Ovary (tissue), 7 donors: ENCODE measurements at regions not wholly inside any gene's neighbourhood (a gene's known extent, or its start where the extent isn't known, plus 50 kb on each side); places are given as distances from the start of the nearest gene placed in this dataset.

ENCODE experiments used
- DNase-seq, 5 donors: peaks; one replicate each; pipeline ENCODE4 v3.0.0-alpha.2; 2019 to 2020
- H3K27ac ChIP-seq, 2 donors: fragments of 200-600 bp; one replicate each; pipeline versions ENCODE4 v1.5.1 to v1.8.0; 2019 to 2022
- H3K27me3 ChIP-seq: fragments of 200-600 bp; one replicate; pipeline ENCODE4 v1.8.0; 2022
- H3K36me3 ChIP-seq: fragments of 200-600 bp; sonication (generic); one replicate; pipeline ENCODE4 v1.5.1; 2019
- H3K4me1 ChIP-seq: one replicate; pipeline ENCODE4 v1.8.1; 2013; ENCODE audit warnings: mild to moderate bottlenecking, moderate library complexity; ENCODE audit not compliant: insufficient read depth
- H3K4me3 ChIP-seq: fragments of 200-600 bp; sonication (generic); one replicate; pipeline ENCODE4 v1.5.1; 2017
- H3K9me3 ChIP-seq, 2 donors: fragments of 200-600 bp in 1 of 2; sonication (generic) in 1 of 2; one replicate each; pipeline versions ENCODE4 v1.5.1 to v1.8.1; 2013 to 2019; ENCODE audit warnings: mild to moderate bottlenecking in 1 of 2, moderate library complexity in 1 of 2
- CTCF ChIP-seq, 3 donors: fragments of 450-650 bp in 2 of 3; fragments of 200-600 bp in 1 of 3; IDR thresholded peaks; one replicate each; pipeline versions ENCODE4 v1.5.1 to v1.8.0; 2016 to 2022; ENCODE audit warnings: antibody characterized with exemption in 3 of 3, mild to moderate bottlenecking in 1 of 3
- EP300 ChIP-seq: sonication (generic); formaldehyde crosslinking; IDR thresholded peaks from one replicate; pipeline ENCODE4 v1.6.1; 2017; ENCODE audit warnings: antibody characterized with exemption
- POLR2A ChIP-seq: fragments of 450-650 bp; IDR thresholded peaks from one replicate; pipeline ENCODE4 v1.6.1; 2017; ENCODE audit warnings: antibody characterized with exemption, mild to moderate bottlenecking, moderate library complexity
- WGBS, 3 donors: extraction: QIAGEN DNeasy Blood & Tissue Kit in 1 of 3; methylation state at CpG; one replicate each; pipeline versions ENCODE4 v1.1.5 to v1.1.7; 2013 to 2017; 5-methylcytosine and 5-hydroxymethylcytosine counted together
- intact Hi-C, 4 donors: fragments of 100-400 bp; cut with DNase I; formaldehyde crosslinking; loops; one replicate each; pipeline versions ENCODE4 v1.11.0 to v1.15.1; 2022 to 2023
- donor health status: DM: no; HTN: no; CAD: no; lungs with moderate emphysema.
- donor health status: DM: no; HTN: no; CAD: no.
- donor health status: Bipolar disorder and iron deficiency.
- donor health status: DM: no; HTN: no; CAD: no.
- donor health status: DM: yes; HTN: yes; CAD: no.

- Histone ChIP-seq H3K4me3 (no peak overlapping the region), H3K36me3 (no peaks in the 10 kb centered on the region), H3K9me3 (no peaks in the 10 kb centered on the region), H3K27ac (no peak overlapping the region), H3K27me3 (no peaks in the 10 kb centered on the region), H3K4me1 (no peaks in the 10 kb centered on the region)
- intact Hi-C loops: loop anchor here in 2 of 4 donors (5.0 to 10.0 kb wide), 2 partner anchors 123 to 215 kb away; no protein-coding TSS in a partner anchor
- 92 to 93% (median 92%) methylated on average over 9 of the region's 9 CpGs for WGBS, 3 donors
- TF ChIP-seq CTCF (IDR thresholded peaks at IDR 0.05) (no peak), EP300 (no peak), POLR2A (no peak)
- no peak for DNase-seq
These were observed 218.8 kb upstream of the PDE10A start for GRCh38 chr6:165881806-165882205.

DNA sequence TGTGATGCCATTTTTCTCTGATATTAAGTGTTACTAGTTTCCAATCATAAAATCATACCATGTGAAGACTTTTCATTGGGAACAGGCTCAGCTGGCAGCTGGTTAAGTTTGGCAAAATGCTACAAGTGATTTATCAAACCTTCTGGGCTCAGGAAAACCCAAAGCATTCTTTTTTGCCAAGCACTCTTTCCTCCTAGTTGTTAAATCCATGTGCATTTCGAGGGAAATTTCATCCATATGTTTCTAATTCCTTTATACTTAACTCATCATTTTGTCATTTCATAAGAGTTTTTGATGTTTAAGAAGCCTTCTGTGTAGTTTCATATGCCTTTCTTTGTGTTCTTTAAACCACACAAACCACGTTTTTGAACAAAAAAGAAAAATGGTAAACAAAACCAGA, 217.6 kb upstream of the PDE10A start:
- Histone ChIP-seq H3K36me3 (no peaks in the 10 kb centered on the region), H3K4me1 (no peaks in the 10 kb centered on the region), H3K27me3 (no peaks in the 10 kb centered on the region), H3K27ac (no peak overlapping the region), H3K9me3 (no peaks in the 10 kb centered on the region), H3K4me3 (no peak overlapping the region)
- TF ChIP-seq EP300: no peak
- no peak for TF ChIP-seq POLR2A
- no peak for TF ChIP-seq CTCF (IDR thresholded peaks at IDR 0.05)
- DNase-seq: no peak
- 35 to 49% (median 46%) methylated on average over 2 of the region's 2 CpGs for whole genome bisulfite sequencing, 3 donors
- intact Hi-C loops: loop anchor here in 2 of 4 donors (5.0 to 10.0 kb wide), 2 partner anchors 124 to 217 kb away; no protein-coding TSS in a partner anchor

DNA sequence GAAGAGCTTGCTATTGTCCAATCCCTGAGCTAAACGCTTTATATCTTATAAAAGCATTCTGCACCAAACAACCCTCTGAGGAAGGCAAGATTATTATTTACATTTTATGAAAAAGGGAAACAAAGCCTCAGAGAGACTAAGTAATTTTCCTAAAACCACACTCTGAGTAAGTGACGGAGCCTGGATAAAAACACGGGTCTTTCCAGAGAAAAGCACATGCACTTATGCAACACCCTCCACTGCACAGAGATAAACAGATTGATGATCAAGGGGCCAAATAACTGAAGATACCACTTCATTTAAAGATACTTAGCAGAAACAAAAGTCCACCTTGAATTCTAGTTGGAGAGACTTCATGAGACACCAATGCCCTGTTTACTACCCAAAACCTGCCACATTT, 214.7 kb upstream of the PDE10A start:
- 5 to 27% (median 24%) methylated on average over 3 of the region's 3 CpGs for WGBS, 3 donors
- intact Hi-C loops: no loop called here

DNA sequence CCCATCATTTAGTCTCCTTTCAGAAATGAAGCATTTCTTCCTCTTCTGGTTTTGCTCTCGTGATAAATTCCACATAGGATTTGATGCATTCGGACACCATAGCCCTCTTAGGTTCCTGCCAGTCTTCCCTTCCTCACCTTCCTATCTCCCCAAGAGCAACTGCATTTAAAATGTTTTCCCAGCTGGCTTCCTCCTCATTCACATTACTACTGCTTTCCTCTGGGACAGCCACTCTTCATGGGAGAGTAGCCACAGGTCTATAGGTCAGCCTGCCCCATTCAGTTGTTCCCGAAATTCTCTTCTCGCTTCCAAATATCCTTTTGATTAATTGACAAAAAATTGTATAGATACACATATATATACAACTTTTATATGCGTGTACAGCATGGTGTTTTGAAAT, 214.2 kb upstream of the PDE10A start:
- TF ChIP-seq POLR2A: no peak
- no peak for TF ChIP-seq CTCF (IDR thresholded peaks at IDR 0.05)
- TF ChIP-seq EP300: no peak
- H3K36me3 ChIP-seq: no peaks in the 10 kb centered on the region
- no peak overlapping the region for H3K4me3 ChIP-seq
- no peaks in the 10 kb centered on the region for H3K9me3 ChIP-seq
- H3K27me3 ChIP-seq: no peaks in the 10 kb centered on the region
- no peak overlapping the region for H3K27ac ChIP-seq
- 6 to 14% (median 8%) methylated on average over 5 of the region's 5 CpGs for WGBS, 3 donors
- intact Hi-C loops: no loop called here
- H3K4me1 ChIP-seq: peaks cover 5% of the 10 kb centered on the region
- no peak for DNase-seq

More for the DNA sequence above, 214.7 kb upstream of the PDE10A start:
- Histone ChIP-seq H3K27me3 (no peaks in the 10 kb centered on the region), H3K27ac (no peak overlapping the region), H3K36me3 (no peaks in the 10 kb centered on the region), H3K9me3 (no peaks in the 10 kb centered on the region), H3K4me3 (no peak overlapping the region), H3K4me1 (peaks cover 4% of the 10 kb centered on the region)
- DNase-seq: no peak
- TF ChIP-seq CTCF (IDR thresholded peaks at IDR 0.05) (no peak), EP300 (no peak), POLR2A (no peak)
